GM19238 (cell line): ENCODE measurements at regions not wholly inside any gene's neighbourhood (a gene's known extent, or its start where the extent isn't known, plus 50 kb on each side); places are given as distances from the start of the nearest gene placed in this dataset.
"Not testable (repeated sequence)": the region's sequence is repeated elsewhere in the genome, so short reads cannot be mapped to it uniquely, and the experiment has no call there.

Source experiments
- DNase-seq: peaks from one replicate; pipeline ENCODE4 v3.0.0; 2011; ENCODE audit warnings: low spot score; ENCODE audit not compliant: insufficient read length

DNA sequence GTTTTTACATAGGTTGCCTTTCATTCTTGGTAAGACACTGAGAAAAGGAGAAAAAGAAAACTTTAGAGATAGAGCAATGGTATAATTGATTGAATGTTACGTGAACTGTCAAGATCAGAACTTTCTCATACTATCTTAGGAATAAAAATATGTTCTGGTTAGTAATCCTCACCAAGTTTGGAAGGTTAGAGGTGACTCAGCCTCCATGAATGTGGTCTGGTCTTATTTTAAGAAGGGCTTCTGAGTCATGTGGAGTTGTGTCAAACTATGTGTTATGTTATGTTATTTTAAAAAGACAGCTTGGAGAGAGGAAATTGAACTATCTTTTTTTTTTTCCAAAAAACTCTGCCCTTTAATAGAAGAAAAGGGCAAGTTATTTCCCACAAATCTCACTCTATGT lies 458.6 kb upstream of the KLF6 start:
- DNase-seq: no peak

DNA sequence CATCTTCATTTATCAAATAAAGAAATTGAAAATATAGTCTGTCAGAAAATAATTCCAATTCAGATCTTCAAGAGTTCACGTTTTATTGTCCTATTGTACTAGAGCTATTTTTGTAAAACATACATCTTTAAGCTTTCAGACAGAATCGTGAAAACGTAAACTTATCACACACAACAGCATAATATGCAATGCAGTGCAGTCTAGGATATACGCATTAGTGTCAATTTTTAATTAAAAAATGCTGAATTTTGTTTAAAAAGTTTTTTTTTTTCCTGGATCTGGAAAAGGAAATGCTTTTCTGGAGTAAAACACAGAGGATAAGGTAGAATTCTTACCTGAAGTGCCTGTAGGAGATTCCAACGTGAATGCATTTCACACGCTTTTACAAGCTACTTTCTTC lies 458.2 kb upstream of the KLF6 start:
- DNase-seq: no peak

DNA sequence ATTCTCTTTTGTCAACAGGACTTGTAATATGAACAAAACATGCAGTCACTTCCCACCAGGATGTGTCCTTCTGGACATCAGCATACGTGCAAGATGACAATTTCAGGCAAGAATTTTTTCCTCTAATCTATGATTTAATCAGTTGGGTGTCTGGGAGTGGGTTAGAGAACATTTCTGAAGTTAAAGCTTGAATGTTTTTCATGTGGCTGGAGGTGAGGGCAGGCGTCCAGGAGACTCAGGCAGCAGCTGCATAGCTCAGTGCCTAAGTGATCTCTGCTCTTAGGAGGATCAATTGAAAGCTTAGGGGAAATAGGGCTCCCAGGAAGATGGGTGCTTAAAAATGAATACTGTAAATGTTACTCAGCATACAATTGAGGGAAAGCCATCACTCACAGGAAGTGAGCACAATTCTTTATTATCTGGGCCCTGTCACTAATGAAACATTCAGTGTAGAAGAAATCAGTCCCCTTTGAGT lies 457.6 kb upstream of the KLF6 start:
- no peak for DNase-seq

DNA sequence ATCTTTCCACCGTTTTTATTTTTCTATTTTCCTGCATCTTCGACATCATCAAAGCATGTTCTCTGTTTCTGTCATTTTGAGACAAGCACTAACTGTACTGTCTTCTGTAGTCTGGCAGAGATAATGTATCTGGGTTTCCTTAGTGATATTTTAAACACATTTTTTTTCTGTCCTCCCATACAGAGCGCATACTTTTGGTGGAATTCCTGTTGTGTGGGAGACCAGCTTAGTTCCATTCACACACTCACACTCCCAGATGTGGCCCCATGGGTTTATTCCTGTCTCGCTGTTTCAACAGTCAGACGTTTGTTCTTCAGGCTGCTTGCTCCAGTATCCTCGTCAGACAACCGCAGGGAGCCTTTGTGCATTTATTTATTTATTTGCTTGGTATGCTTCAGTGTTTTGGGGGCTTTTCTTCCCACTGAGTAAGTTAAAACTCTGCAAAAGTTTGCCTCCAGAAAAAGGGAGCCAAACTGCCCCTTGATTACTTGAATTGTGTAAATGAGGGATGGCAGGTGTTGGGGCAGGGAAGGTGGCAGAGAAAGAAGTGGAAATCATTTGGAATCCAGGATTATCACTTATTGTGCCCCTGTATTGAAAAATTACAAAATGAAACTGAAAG lies 456.8 kb upstream of the KLF6 start:
- DNase-seq: no peak

DNA sequence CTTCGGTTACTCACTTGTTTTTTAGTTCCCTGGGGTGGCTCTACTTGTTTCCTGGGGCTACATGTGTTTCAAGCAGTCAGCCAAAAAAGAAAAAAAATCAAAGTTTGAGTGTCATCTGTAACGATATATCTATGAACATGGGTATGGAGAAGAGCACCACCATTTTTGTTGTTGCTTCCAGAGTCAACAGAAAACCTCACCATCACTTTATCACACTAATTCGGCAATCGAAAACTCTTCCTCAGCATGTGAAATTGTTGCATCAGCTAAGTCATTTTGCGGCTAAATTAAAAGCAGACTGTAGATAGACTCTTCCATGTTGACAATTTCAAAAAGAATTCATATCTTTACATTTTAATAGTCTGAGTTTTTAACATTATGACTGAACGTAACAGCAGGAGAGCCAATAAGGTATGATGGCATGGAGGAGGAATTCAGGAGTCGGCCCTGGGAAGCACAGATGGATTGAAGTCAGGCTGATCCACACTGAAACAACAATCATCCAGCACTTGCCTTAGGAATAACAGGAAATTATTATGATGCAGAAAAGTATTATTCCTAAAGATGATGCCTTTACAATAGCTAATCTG lies 455.7 kb upstream of the KLF6 start:
- DNase-seq: no peak

DNA sequence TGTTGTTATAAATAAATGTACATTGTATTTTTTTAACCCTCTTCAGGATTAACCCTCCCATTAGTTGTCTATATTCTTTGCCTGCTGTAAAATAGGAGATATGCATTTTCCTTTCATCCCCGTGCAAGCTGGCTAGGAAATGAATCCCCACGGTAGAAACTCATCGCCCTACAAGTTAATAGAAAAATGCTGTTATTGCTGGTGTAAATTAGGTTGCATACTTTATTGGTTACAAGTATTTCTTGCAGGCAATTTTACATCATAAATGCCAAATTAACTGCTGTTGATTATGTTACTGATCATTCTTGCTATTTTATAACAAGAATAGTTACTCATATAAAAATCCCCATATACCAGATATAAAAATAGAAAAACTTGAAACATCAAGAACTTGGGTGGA lies 454.2 kb upstream of the KLF6 start:
- no peak for DNase-seq

DNA sequence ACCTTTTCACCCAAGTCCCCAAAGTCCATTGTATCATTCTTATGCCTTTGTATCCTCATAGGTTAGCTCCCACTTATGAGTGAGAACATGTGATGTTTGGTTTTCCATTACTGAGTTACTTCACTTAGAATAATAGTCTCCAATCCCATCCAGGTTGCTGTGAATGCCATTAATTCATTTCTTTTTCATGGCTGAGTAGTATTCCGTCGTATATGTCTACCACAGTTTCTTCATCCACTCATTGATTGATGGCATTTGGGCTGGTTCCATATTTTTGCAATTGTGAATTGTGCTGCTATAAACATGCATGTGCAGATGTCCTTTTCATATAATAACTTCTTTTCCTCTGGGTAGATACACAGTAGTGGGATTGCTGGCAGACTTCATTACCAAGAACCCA lies 451.9 kb upstream of the KLF6 start:
- DNase-seq: not testable (repeated sequence)

DNA sequence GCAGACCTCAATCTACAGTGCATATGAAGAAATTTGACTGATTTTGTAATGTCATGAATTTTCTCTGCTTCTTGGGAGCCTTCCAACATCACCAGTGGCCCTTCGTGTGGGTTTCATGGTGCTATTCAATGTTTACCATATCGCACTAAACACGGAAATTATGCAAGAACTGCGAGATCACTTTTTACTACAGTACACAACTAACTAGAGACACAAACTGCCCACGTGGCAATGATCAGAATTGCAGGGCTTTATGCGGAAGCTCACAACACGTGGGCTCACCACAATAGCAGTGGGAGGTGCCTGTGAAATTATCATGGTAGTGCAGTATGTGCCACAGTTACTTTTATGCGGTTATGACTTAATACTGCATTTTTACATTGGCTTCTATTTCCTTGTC lies 449.7 kb upstream of the KLF6 start:
- DNase-seq: no peak

DNA sequence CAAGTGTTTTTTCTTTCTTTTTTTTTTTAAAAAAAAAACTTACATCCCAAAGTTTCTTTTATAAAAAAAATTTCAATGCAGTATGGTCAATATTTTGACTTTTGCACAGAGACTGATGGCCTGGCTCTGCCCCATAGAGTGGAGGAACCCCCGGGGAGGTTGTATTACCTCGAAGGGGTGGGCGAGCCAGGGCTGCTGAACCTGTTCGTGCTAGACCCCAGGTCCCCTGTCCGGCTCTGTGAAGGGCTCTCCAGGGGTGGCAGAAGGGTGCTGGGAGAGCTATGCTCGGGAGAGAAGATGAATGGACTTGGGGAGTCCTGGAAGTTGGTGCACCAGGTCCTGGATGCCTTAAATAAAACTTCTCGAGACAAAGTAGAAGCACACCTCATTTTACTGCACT lies 446.4 kb upstream of the KLF6 start:
- DNase-seq: no peak

DNA sequence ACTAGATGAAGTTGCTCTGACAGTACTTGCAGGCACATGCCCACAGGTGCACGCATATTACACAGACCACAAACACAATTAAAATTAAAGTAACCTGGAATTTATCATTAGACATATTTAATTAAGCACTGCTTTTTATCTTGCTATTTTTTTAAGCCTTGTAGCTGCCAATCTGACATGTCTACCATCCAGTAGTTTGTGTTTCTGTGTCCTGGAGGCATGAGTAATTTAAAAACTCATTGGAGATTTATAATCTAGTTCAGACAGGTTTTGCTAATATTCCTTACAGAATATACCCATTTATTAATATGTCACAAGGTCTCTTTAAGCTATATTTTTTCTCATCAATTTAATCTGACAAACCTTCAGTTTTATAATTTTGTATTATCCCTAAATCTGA lies 445.0 kb upstream of the KLF6 start:
- DNase-seq: no peak

DNA sequence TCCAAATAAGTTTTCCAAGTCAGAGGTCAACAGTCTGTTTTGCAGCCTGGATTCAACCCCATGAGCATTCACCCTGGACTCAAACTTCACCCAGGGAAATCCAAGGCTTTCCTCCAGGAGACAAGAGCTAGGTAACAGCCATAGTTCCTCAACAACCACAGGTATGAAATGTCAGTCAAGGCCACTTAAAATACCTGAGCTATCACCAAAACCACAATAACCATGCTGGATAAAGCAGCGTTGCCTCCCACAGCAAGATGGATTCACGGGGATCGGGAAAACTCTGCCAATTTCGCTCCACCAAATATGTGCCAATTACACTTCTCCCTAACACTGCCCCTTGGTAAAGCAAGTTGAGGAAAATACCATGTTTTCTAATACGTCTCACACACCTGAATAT lies 444.1 kb upstream of the KLF6 start:
- DNase-seq: no peak

DNA sequence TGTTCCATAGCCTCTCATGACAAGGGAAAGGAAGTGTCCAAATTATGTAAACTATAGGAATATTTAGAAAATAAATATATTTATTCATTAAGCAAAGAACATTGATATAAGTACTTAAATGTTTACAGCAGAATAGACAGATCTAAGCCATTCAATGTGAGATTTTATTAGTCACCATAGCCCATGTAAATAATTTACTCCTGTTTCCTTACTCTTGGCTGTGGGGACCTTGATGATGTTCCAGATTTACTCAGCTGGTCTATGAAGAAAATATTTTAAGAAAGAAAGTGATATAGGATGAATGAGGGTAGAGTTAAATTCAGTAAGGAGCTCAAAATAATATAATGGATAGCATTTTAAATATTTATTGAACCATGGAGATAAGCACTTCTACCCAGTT lies 442.6 kb upstream of the KLF6 start:
- DNase-seq: no peak

DNA sequence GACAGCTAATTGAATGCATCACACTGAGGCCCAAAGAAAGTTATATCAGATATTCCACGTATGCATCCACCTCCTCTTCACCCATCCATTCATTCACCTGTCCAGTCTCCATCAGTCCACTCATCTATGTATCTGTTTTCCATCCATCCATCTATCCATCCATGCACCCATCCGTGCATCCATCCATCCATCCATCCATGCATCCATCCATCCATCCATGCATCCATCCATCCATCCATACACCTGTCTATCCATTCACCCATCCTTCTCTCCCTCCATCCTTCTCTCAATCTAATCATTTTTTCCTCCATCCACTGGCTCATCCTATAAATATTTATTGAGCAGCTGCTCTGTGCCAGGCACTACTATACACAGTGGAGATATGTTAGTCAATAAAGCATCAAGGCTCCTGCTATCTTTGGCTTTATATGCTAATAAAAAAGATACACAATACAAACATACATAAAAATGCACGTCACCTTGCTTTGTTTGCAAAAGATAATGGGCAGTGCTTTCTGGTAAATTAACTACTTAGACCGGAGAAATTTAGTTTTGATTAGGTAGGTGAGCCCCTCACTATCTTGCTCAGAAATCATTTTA lies 442.0 kb upstream of the KLF6 start:
- DNase-seq: no peak

DNA sequence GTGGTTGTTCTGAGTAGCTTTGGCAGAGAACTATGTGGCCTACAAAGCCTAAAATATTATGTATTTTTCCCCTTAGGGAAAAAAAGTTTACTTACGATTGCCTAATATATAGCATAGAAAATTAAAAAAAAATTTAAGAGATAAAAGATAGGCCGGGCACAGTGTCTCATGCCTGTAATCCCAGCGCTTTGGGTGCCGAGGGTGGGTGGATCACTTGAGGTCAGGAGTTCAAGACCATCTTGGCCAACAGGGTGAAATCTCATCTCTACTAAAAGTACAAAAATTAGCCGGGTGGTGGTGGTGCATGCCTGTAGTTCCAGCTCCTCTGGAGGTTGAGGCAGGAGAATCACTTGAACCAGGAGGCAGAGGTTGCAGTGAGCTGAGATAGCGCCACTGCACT lies 439.2 kb upstream of the KLF6 start:
- no peak for DNase-seq

DNA sequence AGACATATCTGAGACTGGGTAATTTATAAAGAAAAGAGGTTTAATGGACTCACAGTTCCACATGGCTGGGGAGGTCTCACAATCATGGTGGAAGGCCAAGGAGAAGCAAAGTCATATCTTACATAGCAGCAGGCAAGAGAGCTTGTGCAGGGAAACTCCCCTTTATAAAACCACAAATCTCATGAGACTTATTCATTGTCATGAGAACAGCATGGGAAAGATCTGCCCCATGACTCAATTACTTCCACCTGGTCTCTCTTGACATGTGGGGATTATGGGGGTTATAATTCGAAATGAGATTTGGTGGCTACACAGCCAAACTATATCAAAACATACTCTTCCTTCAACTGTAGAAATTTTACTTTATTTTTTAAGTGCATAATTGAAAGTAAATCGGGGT lies 436.3 kb upstream of the KLF6 start:
- not testable (repeated sequence) for DNase-seq

DNA sequence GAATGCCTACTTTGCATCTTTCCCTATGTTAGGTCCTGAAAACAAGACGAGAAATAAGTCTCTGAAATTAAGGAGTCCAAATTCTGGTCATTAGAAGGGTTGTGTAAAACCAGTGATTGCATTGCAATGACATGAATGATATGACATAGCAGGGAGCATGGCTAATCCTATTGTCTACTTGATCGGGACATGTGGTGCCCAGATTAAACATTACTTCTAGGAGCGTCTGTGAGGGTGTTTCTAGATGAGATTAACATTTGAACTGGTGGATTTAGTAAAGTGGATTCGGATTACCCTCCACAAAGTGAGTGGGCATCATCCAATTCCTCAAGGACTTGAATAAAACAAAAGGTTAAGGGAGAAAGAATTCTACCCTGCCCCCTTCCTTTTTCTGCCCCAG lies 434.9 kb upstream of the KLF6 start:
- no peak for DNase-seq

DNA sequence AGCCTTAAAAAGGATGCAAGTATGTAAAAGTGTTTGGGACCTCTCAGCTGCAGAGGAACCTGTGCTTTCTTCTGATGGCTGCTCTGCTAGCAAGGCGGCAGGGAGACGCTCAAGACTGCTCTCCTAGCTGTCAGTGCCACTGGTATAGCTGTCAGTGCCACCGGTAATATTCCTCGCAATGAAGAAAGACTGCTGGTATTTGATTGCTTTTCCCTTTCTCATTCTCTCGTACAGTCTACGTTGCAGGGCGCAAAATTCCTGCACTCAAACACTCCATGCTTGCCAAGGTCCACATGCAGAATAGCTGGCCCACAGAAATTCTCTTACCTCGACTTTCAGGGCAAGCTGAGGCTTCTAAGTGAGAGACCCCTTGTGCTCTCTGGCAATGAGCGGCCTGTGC lies 432.6 kb upstream of the KLF6 start:
- no peak for DNase-seq

DNA sequence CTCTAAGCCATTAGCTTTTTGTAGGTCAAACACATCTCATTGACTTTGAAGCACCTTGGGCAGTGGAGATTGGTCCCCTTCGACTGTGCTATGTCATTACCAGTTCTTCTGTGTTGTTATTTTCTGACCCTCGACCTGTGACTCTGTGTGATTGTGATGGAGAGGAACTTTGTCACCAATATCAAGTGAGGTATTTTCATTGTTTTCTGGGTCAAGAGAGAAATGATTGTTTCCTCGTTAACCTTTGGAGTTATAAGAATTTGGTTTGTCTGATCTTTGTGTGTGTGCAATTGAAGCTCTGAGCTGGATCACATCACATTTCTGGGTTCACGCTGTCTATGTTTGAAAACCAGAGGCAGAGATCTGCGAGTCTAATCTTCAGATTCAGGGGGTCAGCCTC lies 432.2 kb upstream of the KLF6 start:
- no peak for DNase-seq

DNA sequence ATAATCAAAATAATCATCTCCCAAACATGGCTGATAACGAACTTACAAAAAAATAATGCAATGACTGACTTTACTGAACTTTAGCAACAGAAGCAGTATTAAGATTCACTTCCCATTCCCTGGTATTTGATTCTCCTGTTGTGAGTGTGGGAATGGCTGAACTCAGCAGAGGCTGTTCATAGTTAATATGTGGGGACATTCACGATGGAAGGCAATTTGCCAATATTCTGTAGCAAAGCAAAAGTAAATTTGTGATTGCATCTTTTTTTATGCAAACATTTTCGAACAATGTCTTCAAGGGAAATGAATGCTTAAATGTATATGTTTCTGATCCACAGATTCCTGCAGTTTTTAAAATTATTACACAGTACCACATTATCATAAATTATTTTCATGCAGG lies 431.7 kb upstream of the KLF6 start:
- no peak for DNase-seq

DNA sequence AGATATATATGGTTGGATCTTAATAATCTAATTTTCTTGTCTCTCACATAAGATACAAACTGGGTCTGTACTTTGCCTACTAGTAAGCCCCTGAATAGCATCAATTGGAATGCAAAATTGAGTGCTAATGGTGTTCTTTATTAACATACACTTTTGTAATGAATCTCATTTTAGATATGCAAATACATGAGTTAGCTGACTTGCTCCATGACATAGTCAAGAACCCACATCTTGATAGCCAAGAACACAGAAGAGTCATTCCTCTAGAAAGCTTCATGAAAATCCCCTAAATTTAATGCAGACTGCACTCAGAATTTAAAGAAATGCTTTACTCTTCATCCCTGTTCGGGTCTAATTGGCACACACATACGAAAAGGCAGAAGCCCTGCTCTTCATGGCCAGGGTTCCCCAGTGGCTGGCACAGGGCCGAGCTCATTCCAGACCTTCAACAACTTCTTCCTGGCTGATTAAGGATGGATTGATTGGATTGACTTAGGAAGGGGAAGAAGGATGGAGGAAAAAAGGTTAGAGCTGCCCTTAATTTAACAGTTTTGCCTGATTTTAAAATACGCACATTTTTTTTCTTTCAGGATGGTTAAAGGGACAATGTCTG lies 431.1 kb upstream of the KLF6 start:
- DNase-seq: no peak

DNA sequence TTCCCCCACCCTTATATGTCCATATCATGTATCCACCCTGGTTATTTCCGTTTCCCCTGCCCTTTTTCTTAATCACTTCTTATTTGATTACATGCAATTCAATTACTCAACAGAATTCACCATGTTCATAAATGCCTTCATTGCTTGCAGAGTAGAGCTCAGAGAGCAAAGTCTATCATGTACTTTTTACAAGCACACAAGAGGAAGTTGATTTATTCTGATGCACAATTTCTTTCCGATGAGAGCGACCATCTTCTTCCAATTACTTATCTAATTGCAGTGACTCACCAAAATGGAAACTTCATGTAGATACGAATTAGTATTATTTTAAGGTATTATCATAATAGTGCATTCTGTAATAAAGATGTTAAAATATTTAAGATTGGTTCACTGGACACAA lies 430.5 kb upstream of the KLF6 start:
- no peak for DNase-seq

DNA sequence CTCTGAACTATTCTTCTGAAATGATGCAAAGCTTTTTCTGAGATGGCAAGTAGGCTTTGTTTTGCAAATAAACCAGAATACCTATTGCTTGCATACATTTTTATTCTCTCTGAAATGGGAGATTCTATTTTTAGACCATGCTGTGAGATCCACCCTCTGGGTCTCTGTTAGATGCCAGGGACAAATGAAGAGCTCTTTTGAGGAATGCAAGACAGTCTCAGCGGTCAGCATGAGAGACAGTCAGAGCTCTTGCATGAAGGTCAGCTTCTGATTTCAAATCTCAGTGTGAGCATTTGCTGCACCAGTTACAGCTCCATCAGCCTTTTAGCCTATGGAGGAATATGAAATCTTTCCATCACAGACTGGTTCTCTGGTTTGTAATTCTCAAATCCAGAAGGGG lies 429.9 kb upstream of the KLF6 start:
- no peak for DNase-seq

DNA sequence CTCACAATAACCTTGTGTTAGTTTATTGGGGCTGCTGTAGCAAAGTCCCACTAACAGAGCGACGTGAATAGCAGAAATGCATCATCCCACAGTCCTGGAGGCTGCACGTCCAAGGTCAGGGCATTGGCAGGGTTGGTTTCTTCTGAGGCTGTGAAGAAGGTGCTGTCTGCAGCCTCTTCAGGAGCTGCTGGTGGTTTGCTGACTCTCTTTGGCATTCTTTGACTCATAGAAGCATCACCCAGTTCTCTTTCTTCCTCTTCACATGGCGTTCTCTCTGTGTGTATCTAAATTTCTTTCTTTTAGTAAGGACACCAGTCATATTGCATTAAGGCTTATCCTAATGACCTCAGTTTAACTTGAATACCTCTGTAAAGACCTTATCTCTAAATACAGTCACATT lies 428.4 kb upstream of the KLF6 start:
- no peak for DNase-seq
